HepG2 (cell line): ENCODE measurements at regions not wholly inside any gene's neighbourhood (a gene's known extent, or its start where the extent isn't known, plus 50 kb on each side); places are given as distances from the start of the nearest gene placed in this dataset.
A peak's percentile ranks its signal among the peaks of the same experiment; 100 is the strongest.

Experiments
- AHDC1 ChIP-seq: sonication (generic); formaldehyde crosslinking; IDR thresholded peaks from 2 replicates; pipeline ENCODE4 v1.5.1; 2020; ENCODE audit warnings: mild to moderate bottlenecking, missing genetic modification reagents, borderline replicate concordance
- ARID3A ChIP-seq: IDR thresholded peaks from 2 replicates; pipeline ENCODE4 v1.6.1; 2012; ENCODE audit warnings: low read depth, low read length, improper control_type of control experiment
- ARID5B ChIP-seq: IDR thresholded peaks from 2 replicates; pipeline ENCODE4 v1.4.0; 2020; ENCODE audit warnings: mild to moderate bottlenecking, missing genetic modification reagents
- CC2D1A ChIP-seq: sonication (generic); formaldehyde crosslinking; IDR thresholded peaks from 2 replicates; pipeline ENCODE4 v1.8.1; 2023; ENCODE audit warnings: mild to moderate bottlenecking, missing genetic modification reagents
- E2F2 ChIP-seq: sonication (generic); formaldehyde crosslinking; IDR thresholded peaks from 2 replicates; pipeline ENCODE4 v1.4.0; 2020; ENCODE audit warnings: missing genetic modification reagents, borderline replicate concordance
- ERF ChIP-seq: IDR thresholded peaks from 2 replicates; pipeline ENCODE4 v1.6.1; 2018; ENCODE audit warnings: missing biosample characterization, missing genetic modification reagents
- ETV5 ChIP-seq: IDR thresholded peaks from 2 replicates; pipeline ENCODE4 v1.6.1; 2018; ENCODE audit warnings: missing biosample characterization, missing genetic modification reagents, inconsistent platforms, borderline replicate concordance
- GATAD2A ChIP-seq: IDR thresholded peaks from 2 replicates; pipeline ENCODE4 v1.6.1; 2016
- HNRNPL ChIP-seq: fragments of 200-400 bp; formaldehyde crosslinking; IDR thresholded peaks from 2 replicates; pipeline ENCODE4 v1.6.1; 2017; ENCODE audit warnings: mild to moderate bottlenecking, low read depth, low read length
- KDM2A ChIP-seq: sonication (generic); formaldehyde crosslinking; IDR thresholded peaks from 2 replicates; pipeline ENCODE4 v1.4.0; 2020; ENCODE audit warnings: low read depth, missing genetic modification reagents, borderline replicate concordance
- SIN3B ChIP-seq: fragments of 150-350 bp; IDR thresholded peaks from 2 replicates; pipeline ENCODE4 v1.6.1; 2014; ENCODE audit warnings: low read length
- SMARCC2 ChIP-seq: fragments of 450-650 bp; IDR thresholded peaks from 2 replicates; pipeline ENCODE4 v1.6.1; 2017; ENCODE audit warnings: antibody characterized with exemption, mild to moderate bottlenecking
- TEAD3 ChIP-seq: optimal IDR thresholded peaks from 2 replicates; pipeline ENCODE3; 2016; ENCODE audit warnings: borderline replicate concordance
- TFAP4 ChIP-seq: sonication (generic); IDR thresholded peaks from 2 replicates; pipeline ENCODE4 v1.6.1; 2016; ENCODE audit warnings: low read depth, borderline replicate concordance
- ZNF44 ChIP-seq: sonication (generic); formaldehyde crosslinking; IDR thresholded peaks from 2 replicates; pipeline ENCODE4 v1.5.1; 2020; ENCODE audit warnings: mild to moderate bottlenecking, missing genetic modification reagents
- ZNF547 ChIP-seq: sonication (generic); formaldehyde crosslinking; IDR thresholded peaks from 2 replicates; pipeline ENCODE4 v1.5.1; 2020; ENCODE audit warnings: mild to moderate bottlenecking, missing genetic modification reagents
- ZNF839 ChIP-seq: sonication (generic); formaldehyde crosslinking; IDR thresholded peaks from 2 replicates; pipeline ENCODE4 v1.4.0; 2020; ENCODE audit warnings: missing genetic modification reagents, mild to moderate bottlenecking, borderline replicate concordance

- no peak for TF ChIP-seq ZNF44
- no peak for TF ChIP-seq CC2D1A (CRISPR knock-in tag)
- no peak for TF ChIP-seq HNRNPL
- TF ChIP-seq ERF (CRISPR knock-in tag), result no peak
- peak; percentile 6; the same call in 1 of the 2 replicates for TF ChIP-seq ARID5B (CRISPR knock-in tag)
- no peak for TF ChIP-seq TFAP4
- TF ChIP-seq GATAD2A (CRISPR knock-in tag), result 0 out of 2 replicates have a peak, but pooled peaks have one; percentile 16
- no peak for TF ChIP-seq KDM2A
- no peak for TF ChIP-seq ETV5 (CRISPR knock-in tag)
- TF ChIP-seq SIN3B, result no peak
- no peak for TF ChIP-seq AHDC1 (CRISPR knock-in tag)
- peak; percentile 18; the same call in 1 of the 2 replicates for TF ChIP-seq ARID3A
- no peak for TF ChIP-seq SMARCC2
- peak; percentile 28 for TF ChIP-seq TEAD3
- TF ChIP-seq E2F2 (CRISPR knock-in tag), result no peak
- TF ChIP-seq ZNF547 (CRISPR knock-in tag), result no peak
- TF ChIP-seq ZNF839 (CRISPR knock-in tag), result no peak
These were observed 59.7 kb upstream of the NT5E start (continued) for GRCh38 chr6:85390105-85390728.
